ENCODE measurements at regions not wholly inside any gene's neighbourhood (a gene's known extent, or its start where the extent isn't known, plus 50 kb on each side); places are given as distances from the start of the nearest gene placed in this dataset.

GRCh38 chr7:18395868-18396267 lies 99.7 kb upstream of the HDAC9 start:
- TF ChIP-seq SIN3A (IDR thresholded peaks at IDR 0.05; ENCODE audit: borderline replicate concordance, insufficient read depth, low read length) (no peak), FOXP2 (optimal IDR thresholded peaks at IDR 0.05; ENCODE audit: borderline replicate concordance, extremely low read depth, extremely low read length, insufficient read depth) (no peak)
- TF ChIP-seq, protein P1, sequence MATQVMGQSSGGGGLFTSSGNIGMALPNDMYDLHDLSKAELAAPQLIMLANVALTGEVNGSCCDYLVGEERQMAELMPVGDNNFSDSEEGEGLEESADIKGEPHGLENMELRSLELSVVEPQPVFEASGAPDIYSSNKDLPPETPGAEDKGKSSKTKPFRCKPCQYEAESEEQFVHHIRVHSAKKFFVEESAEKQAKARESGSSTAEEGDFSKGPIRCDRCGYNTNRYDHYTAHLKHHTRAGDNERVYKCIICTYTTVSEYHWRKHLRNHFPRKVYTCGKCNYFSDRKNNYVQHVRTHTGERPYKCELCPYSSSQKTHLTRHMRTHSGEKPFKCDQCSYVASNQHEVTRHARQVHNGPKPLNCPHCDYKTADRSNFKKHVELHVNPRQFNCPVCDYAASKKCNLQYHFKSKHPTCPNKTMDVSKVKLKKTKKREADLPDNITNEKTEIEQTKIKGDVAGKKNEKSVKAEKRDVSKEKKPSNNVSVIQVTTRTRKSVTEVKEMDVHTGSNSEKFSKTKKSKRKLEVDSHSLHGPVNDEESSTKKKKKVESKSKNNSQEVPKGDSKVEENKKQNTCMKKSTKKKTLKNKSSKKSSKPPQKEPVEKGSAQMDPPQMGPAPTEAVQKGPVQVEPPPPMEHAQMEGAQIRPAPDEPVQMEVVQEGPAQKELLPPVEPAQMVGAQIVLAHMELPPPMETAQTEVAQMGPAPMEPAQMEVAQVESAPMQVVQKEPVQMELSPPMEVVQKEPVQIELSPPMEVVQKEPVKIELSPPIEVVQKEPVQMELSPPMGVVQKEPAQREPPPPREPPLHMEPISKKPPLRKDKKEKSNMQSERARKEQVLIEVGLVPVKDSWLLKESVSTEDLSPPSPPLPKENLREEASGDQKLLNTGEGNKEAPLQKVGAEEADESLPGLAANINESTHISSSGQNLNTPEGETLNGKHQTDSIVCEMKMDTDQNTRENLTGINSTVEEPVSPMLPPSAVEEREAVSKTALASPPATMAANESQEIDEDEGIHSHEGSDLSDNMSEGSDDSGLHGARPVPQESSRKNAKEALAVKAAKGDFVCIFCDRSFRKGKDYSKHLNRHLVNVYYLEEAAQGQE (IDR thresholded peaks at IDR 0.05; ENCODE audit: insufficient read depth in 1 of 2, low read depth in 2 of 2, low read length in 2 of 2), result no peak

GRCh38 chr7:18396953-18397352 lies 98.6 kb upstream of the HDAC9 start:
- no peak for TF ChIP-seq FOXP2 (optimal IDR thresholded peaks at IDR 0.05; ENCODE audit: borderline replicate concordance, extremely low read depth, extremely low read length, insufficient read depth)

GRCh38 chr7:18399436-18400235 lies 95.9 kb upstream of the HDAC9 start:
- TF ChIP-seq TAF1 (IDR thresholded peaks at IDR 0.05; ENCODE audit: borderline replicate concordance, insufficient read depth, low read length) (no peak), FOXP2 (optimal IDR thresholded peaks at IDR 0.05; ENCODE audit: borderline replicate concordance, extremely low read depth, extremely low read length, insufficient read depth) (no peak), SIN3A (IDR thresholded peaks at IDR 0.05; ENCODE audit: borderline replicate concordance, insufficient read depth, low read length) (no peak), POLR2AphosphoS5 (IDR thresholded peaks at IDR 0.05; ENCODE audit: low read depth, low read length) (no peak)
- TF ChIP-seq, protein P1 (IDR thresholded peaks at IDR 0.05; ENCODE audit: insufficient read depth in 1 of 2, low read depth in 2 of 2, low read length in 2 of 2), result no peak

DNA sequence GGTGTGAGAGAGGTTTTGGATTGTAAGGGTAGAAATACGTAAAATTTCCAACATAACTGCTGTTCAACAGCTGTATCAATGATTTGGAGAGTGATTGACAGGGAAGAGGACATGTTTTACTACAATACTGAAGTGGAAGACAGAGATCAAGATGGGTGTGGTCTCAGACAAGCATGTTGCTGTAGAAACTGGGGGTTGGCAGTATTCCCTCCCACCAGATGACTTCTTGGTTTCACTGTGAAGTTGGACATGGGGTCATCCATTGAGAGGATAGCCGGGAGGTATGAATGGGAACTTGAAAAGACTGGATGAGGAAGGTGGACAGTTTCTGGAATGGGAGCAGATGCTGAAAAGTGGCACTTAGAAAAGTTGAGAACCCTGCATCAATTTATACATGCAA lies 95.3 kb upstream of the HDAC9 start:
- no peak for TF ChIP-seq POLR2AphosphoS5 (IDR thresholded peaks at IDR 0.05; ENCODE audit: low read depth, low read length)
- TF ChIP-seq SIN3A (IDR thresholded peaks at IDR 0.05; ENCODE audit: borderline replicate concordance, insufficient read depth, low read length), result no peak
- TF ChIP-seq FOXP2 (optimal IDR thresholded peaks at IDR 0.05; ENCODE audit: borderline replicate concordance, extremely low read depth, extremely low read length, insufficient read depth), result no peak
- TF ChIP-seq, protein P1 (IDR thresholded peaks at IDR 0.05; ENCODE audit: insufficient read depth in 1 of 2, low read depth in 2 of 2, low read length in 2 of 2), result no peak
- no peak for TF ChIP-seq TAF1 (IDR thresholded peaks at IDR 0.05; ENCODE audit: borderline replicate concordance, insufficient read depth, low read length)

DNA sequence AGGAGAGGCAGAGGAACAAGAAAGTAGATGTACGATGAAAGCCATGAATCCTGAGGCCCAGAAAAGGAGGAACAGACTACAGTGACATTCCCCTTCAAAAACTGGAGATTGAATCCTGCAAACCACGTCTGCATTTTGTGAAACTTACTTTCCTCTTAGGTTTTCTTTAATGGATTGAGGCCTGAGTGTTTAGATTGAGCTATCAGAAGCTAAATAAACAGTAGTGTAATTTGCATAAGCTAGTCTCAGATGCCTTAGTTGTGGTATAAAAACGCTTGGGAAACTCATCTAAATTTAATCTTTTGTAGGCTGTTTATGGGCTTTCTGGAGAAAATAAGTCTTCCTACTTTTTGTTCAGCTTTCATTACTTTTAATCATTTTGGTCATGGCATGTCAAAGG lies 94.8 kb upstream of the HDAC9 start:
- TF ChIP-seq, protein P1 (IDR thresholded peaks at IDR 0.05; ENCODE audit: insufficient read depth in 1 of 2, low read depth in 2 of 2, low read length in 2 of 2), result no peak
- TF ChIP-seq TAF1 (IDR thresholded peaks at IDR 0.05; ENCODE audit: borderline replicate concordance, insufficient read depth, low read length) (no peak), FOXP2 (optimal IDR thresholded peaks at IDR 0.05; ENCODE audit: borderline replicate concordance, extremely low read depth, extremely low read length, insufficient read depth) (no peak), POLR2AphosphoS5 (IDR thresholded peaks at IDR 0.05; ENCODE audit: low read depth, low read length) (no peak), SIN3A (IDR thresholded peaks at IDR 0.05; ENCODE audit: borderline replicate concordance, insufficient read depth, low read length) (no peak)

Measured in PFSK-1 (cell line).